ENCODE measurements at regions not wholly inside any gene's neighbourhood (a gene's known extent, or its start where the extent isn't known, plus 50 kb on each side); places are given as distances from the start of the nearest gene placed in this dataset.
"Not testable (repeated sequence)": the region's sequence is repeated elsewhere in the genome, so short reads cannot be mapped to it uniquely, and the experiment has no call there.

DNA sequence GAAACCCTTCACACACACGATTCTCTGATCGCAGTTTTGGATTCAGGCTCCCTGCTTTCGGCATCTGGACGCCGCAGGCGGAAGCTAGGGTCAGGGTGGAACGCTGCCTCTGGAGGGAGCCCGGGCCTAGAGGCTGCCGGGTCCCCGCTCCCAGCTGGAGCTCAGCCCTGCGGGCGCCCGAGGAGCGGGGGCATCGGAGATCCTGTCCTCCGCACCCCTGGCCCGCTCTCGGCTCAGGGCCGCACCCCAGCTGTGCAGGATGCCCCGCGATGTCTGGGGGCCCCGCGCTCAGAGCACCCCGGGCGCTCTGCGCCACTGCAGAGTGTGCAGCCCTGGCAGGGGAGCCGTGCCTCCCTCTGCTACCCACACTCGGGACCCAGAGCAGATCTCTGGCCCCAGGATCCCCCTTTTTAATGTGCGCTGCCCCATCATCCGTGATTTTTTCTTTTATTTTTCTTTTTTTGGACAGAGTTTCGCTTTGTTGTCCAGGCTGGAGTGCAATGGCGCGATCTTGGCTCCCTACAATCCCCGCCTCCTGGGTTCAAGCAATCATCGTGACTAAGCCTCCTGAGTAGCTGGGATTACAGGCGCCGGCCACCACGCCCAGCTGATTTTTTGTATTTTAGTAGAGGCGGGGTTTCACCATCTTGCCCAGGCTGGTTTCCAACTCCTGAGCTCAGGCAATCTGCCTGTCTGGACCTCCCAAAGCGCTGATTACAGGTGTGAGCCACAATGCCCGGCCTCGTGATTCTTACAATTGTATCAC is 54.8 kb upstream of the TUBA3E start:
- peak; percentile 46 for DNase-seq
- in situ Hi-C loops (cut with HindIII; ENCODE audit: low pct_ligation_motif_present, low pct_unique_long_range_greater_than_20kb, low sequenced_read_pairs) = no loop called here

DNA sequence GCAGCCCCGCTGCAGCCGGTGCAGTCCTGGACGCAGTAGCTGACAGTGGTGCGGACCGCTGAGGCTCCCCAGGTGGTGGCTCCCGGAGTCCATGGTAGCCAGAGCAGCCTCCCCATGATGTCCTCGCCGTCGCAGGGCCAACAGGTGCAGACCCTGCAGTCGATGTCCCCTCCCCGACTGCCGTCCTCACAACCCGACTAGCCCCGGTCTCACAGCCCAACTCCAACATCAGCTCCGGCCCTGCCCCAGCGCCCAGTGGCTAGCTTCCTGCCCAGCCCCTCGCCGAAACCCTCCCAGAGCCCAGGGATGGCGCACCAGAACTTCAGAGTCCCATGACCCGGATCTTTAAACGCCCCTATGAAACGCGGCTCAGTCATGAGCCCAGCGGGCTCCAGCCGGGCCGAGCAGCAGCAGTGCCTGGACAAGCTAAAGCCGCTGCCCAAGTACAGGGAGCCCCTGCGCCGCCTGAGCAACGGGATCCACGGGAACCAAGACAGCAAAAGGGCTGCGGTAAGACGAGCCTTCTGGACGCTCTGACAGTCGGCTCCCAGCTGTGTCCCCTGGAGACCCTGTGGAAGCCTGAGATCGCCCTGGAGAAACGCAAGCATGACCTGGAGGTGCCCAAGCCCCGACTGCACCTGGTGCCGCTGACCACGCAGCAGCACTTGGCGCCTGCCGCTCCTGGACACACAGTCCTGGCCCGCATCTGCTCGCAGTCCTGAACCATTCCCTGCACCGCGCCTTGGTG is 53.8 kb upstream of the TUBA3E start:
- no peak for DNase-seq
- in situ Hi-C loops (cut with HindIII; ENCODE audit: low pct_ligation_motif_present, low pct_unique_long_range_greater_than_20kb, low sequenced_read_pairs) = no loop called here

DNA sequence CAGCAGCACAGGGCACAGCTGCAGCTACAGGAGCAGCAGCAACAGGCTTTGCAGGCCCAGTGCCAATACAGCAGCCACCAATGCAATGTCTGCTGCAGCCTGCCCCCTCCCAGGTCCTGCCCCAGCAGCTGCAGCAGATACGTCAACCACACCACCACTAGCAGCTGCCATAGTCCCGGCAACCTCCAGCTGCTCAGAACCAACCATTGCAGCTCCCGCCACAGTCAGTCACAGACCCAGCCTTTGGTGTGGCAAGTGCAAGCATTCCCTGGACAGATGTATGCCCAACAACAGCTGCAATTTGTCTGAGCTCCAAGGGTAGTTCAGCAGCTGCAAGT is 53.3 kb upstream of the TUBA3E start:
- DNase-seq = no peak

DNA sequence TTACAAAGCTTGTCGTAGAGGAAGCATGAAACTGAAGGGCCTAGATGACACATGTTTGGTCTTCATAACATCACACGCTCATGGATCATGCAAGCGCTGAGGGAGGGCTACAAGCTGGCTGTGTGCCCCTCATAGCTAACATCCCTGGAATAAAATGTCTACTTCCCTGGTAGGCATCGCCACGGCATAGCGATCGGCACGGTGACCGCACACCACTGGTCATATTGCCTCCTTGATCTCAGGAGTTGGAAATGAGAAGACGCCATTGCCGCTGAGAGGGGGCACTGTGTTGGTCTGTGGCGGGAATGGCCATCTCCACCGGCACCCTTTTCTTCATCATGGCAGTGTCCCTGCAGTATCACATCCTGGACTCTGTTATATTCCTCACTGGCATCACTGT is 50.1 kb upstream of the TUBA3E start:
- in situ Hi-C loops (cut with HindIII; ENCODE audit: low pct_ligation_motif_present, low pct_unique_long_range_greater_than_20kb, low sequenced_read_pairs); DNase-seq: not testable (repeated sequence)

More for the DNA sequence above, 53.3 kb upstream of the TUBA3E start:
- in situ Hi-C loops (cut with HindIII; ENCODE audit: low pct_ligation_motif_present, low pct_unique_long_range_greater_than_20kb, low sequenced_read_pairs) = no loop called here

Measured in ACHN (cell line).